Aorta (tissue), 5 donors: ENCODE measurements at regions not wholly inside any gene's neighbourhood (a gene's known extent, or its start where the extent isn't known, plus 50 kb on each side); places are given as distances from the start of the nearest gene placed in this dataset.

Experiments
- ATAC-seq: fragments of 200-7000 bp; cut with Tn5 transposase; one replicate; pipeline ENCODE4 v1.9.1; 2022; ENCODE audit warnings: moderate library complexity; ENCODE audit not compliant: low FRiP score
- DNase-seq, 2 donors: peaks; one replicate each; pipeline ENCODE4 v3.0.0-alpha.2; 2020
- H3K27ac ChIP-seq, 2 donors: one replicate each; pipeline ENCODE4 v1.5.1; 2013; ENCODE audit warnings: low read length in 2 of 2, mild to moderate bottlenecking in 2 of 2, moderate library complexity in 2 of 2, control low read depth in 1 of 2, inconsistent platforms in 1 of 2, low read depth in 1 of 2
- H3K27me3 ChIP-seq, 2 donors: one replicate each; pipeline ENCODE4 v1.6.1; 2013; ENCODE audit warnings: control low read depth in 1 of 2, low read length in 1 of 2, mild to moderate bottlenecking in 1 of 2, moderate library complexity in 1 of 2; ENCODE audit not compliant: insufficient read depth in 2 of 2, control insufficient read depth in 1 of 2
- H3K36me3 ChIP-seq, 2 donors: one replicate each; pipeline ENCODE4 v1.6.1; 2013; ENCODE audit warnings: control low read depth in 1 of 2, low read length in 1 of 2, mild to moderate bottlenecking in 1 of 2; ENCODE audit not compliant: insufficient read depth in 2 of 2, control insufficient read depth in 1 of 2
- H3K4me1 ChIP-seq, 2 donors: one replicate each; pipeline ENCODE4 v1.6.1; 2013; ENCODE audit warnings: low read length in 2 of 2, control low read depth in 1 of 2, mild to moderate bottlenecking in 1 of 2, moderate library complexity in 1 of 2; ENCODE audit not compliant: insufficient read depth in 2 of 2, control insufficient read depth in 1 of 2
- H3K4me3 ChIP-seq, 2 donors: one replicate each; pipeline ENCODE4 v1.5.1; 2013; ENCODE audit warnings: low read length in 2 of 2, control low read depth in 1 of 2, mild to moderate bottlenecking in 1 of 2
- H3K9me3 ChIP-seq: one replicate; pipeline ENCODE4 v1.6.1; 2013; ENCODE audit warnings: mild to moderate bottlenecking, low read length; ENCODE audit not compliant: control insufficient read depth
- WGBS, 2 donors: extraction: QIAGEN DNeasy Blood & Tissue Kit; methylation state at CpG; one replicate each; pipeline ENCODE4 v1.1.7; 2013; 5-methylcytosine and 5-hydroxymethylcytosine counted together
- intact Hi-C, 2 donors: fragments of 100-400 bp; cut with DNase I; formaldehyde crosslinking; loops; one replicate each; pipeline versions ENCODE4 v1.14.2 to v1.15.0; 2022
- donor health status: healthy with polysubstance abuse.
- donor health status: Bipolar disorder and iron deficiency.
- donor health status: DM: no; HTN: no; CAD: no.
- donor health status: DM: no; HTN: no; CAD: no.
- donor health status: DM: yes; HTN: yes; CAD: no.

DNA sequence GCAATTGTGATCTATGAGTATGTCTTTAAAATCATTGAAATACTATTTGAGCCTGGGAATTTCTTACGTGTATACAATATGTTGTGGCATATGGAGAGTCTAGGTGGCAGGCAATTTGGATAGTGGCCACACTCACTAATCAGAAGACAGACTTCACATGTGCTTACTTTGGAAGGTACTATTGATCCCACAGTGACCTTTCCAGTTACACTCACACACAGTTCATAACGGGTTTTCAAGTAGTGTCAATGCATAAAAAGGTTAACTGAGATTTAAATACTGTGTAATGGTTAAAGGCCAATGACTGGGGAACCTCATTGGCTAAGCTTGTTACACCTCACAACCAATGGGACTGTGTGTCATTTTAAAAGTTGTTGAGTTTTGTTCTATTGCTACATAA lies 783.2 kb downstream of the RPA4 start:
- Histone ChIP-seq H3K27me3 (no peaks in the 10 kb centered on the region), H3K4me3 (no peak overlapping the region), H3K9me3 (no peaks in the 10 kb centered on the region), H3K36me3 (no peaks in the 10 kb centered on the region), H3K27ac (no peak overlapping the region), H3K4me1 (no peaks in the 10 kb centered on the region)
- no peak for ATAC-seq
- 46 to 47% methylated on average over 2 of the region's 2 CpGs for WGBS, 2 donors
- DNase-seq = no peak
- intact Hi-C loops = no loop called here

DNA sequence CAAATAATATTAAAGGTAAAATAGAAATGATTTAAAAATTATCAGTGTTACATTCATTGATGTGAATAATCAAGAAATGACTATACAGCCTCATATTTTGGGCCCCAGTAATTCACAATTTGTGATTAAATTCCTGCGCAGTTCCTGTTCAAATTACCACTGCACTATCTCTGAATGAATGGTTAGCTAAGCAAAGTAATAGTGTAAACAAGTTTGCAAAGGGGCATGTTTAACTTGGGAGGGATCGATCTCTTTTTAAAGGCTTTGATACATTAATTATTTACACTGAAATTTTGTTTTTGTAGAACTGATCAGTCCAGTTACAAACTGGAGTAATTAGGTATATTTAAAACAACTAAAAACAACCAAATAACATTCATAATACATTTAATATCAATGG lies 784.4 kb downstream of the RPA4 start:
- DNase-seq (no peak), ATAC-seq (no peak)
- Histone ChIP-seq H3K36me3 (no peaks in the 10 kb centered on the region), H3K4me3 (no peak overlapping the region), H3K4me1 (no peaks in the 10 kb centered on the region), H3K27ac (no peak overlapping the region), H3K27me3 (no peaks in the 10 kb centered on the region), H3K9me3 (no peaks in the 10 kb centered on the region)
- intact Hi-C loops = no loop called here
- WGBS, 2 donors = 95 to 96% methylated on average over 2 of the region's 2 CpGs

DNA sequence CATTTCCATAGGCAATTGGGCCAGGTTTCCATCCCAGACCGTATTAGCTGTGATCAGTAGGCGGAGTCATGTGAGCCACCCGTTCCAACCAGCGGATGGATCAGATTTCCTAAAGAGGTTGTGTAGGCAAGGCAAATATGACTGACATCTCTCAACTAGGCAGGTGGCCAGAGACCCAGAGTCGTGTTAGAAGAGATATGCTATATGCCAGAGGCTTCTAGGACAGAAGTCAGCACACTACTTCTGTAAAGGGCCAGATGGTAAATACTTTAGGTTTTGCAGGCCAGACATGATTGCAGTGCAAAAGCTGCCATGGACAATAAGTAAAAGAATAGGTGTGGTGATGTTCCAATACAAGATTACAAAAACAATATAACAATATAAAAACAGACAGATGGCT lies 788.4 kb downstream of the RPA4 start:
- ATAC-seq (no peak), DNase-seq (no peak)
- Histone ChIP-seq H3K4me1 (no peaks in the 10 kb centered on the region), H3K36me3 (no peaks in the 10 kb centered on the region), H3K4me3 (no peak overlapping the region), H3K9me3 (no peaks in the 10 kb centered on the region), H3K27ac (no peak overlapping the region), H3K27me3 (no peaks in the 10 kb centered on the region)
- 59 to 62% methylated on average over 5 of the region's 5 CpGs for WGBS, 2 donors
- intact Hi-C loops = no loop called here

DNA sequence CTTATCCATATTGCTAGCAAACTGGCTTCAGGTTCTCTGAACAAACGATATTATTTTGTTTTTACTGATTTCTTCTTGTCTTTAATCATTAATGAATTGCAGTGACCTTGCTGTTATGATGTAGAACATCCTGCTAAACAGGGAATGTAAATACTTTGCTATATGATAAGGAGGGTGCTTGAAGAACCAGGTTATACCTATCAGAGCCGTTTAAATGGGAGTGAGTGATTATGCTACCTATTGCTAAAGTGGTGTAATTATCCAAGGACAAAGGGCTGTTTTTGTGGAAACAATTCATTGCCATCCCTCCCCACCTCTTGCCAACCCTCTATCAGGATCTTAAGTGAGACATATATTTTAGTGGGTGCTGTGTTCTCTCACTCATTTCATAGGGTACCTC lies 788.9 kb downstream of the RPA4 start:
- Histone ChIP-seq H3K4me3 (no peak overlapping the region), H3K4me1 (no peaks in the 10 kb centered on the region), H3K9me3 (no peaks in the 10 kb centered on the region), H3K27ac (no peak overlapping the region), H3K27me3 (no peaks in the 10 kb centered on the region), H3K36me3 (no peaks in the 10 kb centered on the region)
- DNase-seq (no peak), ATAC-seq (no peak)
- 84 to 89% methylated on average over 2 of the region's 2 CpGs for WGBS, 2 donors
- intact Hi-C loops = no loop called here

DNA sequence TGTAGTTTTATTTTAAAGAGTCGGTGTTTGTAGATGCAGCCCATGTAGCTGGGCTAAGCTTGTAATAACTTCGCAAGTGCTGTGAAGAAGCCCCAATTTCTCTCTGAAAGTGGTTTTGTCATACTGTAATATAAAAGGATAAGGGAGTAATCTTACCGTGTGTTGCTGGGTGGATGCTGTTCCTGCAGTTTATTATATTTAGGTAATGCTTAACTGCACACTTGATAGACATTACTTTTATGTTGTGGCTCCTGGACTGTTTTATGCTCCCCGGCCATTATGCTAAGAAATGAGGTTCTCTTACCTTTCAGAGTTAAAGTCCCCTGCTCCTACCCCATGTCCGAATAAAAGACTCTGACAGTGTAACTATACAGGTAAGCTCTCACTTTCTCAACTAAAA lies 789.4 kb downstream of the RPA4 start:
- no peak overlapping the region for H3K27ac ChIP-seq
- H3K4me3 ChIP-seq = no peak overlapping the region
- DNase-seq = no peak
- no peaks in the 10 kb centered on the region for H3K9me3 ChIP-seq
- no peaks in the 10 kb centered on the region for H3K4me1 ChIP-seq
- no peaks in the 10 kb centered on the region for H3K27me3 ChIP-seq
- H3K36me3 ChIP-seq = no peaks in the 10 kb centered on the region
- 91 to 92% methylated on average over 5 of the region's 5 CpGs for WGBS, 2 donors
- ATAC-seq = no peak
- intact Hi-C loops = no loop called here

DNA sequence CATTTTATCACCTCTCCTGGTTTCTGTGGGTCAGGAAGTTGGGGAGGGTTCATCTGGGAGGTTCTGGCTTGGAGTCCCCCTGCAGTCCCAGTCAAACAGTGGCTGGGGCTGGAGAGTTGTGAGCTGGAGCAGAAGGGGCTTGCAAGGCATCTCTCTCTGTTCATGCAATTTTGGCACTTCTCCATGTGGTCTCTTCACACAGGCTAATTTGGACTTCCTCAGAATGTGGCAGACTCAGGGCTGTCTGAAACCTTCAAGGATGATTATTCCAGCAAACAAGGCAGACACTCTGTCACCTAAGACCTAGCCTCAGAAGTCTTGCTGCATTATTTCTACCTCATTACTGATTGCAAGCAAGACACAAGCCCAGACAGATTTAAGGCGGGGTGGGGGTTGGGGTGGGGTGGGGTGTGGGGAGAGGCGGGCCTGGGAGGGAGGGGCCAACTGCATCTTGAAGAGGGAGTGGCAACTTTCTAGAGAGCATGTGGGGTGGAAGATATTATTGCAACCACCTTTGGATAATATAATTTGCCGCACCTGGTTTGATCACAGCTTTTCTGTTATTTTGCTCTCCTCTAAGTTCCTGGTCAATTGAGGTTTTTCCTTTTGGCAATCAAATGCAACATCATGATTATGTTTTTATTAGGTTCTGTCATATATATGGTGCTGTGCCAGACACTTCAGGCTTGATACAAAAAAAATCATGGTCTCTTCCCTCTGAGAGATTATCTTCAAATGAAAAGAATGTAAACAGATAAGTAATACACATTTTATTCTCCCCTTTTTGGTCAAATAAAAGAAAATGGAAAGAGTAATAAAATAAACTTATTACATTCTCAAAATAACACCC lies 799.5 kb downstream of the RPA4 start:
- no peak for ATAC-seq
- Histone ChIP-seq H3K9me3 (no peaks in the 10 kb centered on the region), H3K27ac (no peak overlapping the region), H3K4me1 (no peaks in the 10 kb centered on the region), H3K27me3 (no peaks in the 10 kb centered on the region), H3K4me3 (no peak overlapping the region), H3K36me3 (no peaks in the 10 kb centered on the region)
- DNase-seq = no peak
- 76 to 90% methylated on average over 3 of the region's 3 CpGs for WGBS, 2 donors
- intact Hi-C loops = no loop called here

DNA sequence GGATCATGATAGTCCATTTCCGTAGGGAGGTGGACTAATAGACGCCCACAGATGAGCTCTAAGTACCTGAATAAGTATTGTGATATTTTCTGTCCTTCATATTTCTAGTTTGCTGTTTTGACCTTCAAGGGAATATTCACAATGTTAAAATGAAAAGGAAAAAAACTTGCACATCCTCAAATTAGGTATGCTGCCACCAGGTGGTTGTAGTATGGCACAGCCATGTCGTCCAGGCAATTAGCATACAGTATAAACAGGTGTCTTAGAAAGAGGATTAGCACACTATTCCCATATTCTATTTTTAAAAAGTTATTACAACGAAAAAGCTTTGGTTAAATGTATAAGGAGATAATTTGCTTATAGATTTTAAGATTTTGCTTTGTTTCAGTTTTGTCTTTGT lies 802.0 kb downstream of the RPA4 start:
- no peak overlapping the region for H3K27ac ChIP-seq
- intact Hi-C loops = no loop called here
- 64 to 77% methylated on average over 4 of the region's 4 CpGs for WGBS, 2 donors
- no peaks in the 10 kb centered on the region for H3K9me3 ChIP-seq
- H3K4me3 ChIP-seq = no peak overlapping the region
- no peaks in the 10 kb centered on the region for H3K27me3 ChIP-seq
- DNase-seq (no peak), ATAC-seq (no peak)
- H3K4me1 ChIP-seq = no peaks in the 10 kb centered on the region
- no peaks in the 10 kb centered on the region for H3K36me3 ChIP-seq

DNA sequence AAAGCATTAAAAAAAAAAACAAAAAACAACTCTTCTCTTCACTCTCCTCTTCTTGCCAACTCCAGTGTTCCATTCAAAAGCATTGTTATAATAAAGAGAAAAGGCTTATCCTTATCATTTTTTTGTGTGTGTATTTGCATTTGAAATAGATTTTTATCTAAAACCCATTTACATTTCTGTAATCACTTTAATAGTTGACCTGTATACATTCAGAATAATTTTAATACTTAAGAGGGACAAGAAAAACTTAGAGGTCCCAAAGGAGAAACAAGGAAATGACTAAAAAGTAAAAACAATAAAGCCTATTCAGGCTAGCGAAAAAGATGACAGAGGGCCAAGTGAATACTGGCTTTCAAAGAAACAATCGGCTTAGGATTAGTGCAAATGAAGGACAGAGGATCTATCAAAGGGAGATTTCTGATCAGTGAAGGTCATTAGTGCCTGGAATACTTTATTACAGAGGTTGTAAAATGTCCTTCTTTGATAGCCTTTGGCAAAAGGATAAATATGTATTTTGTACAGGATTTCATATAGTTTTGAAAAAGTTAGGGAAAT lies 808.3 kb downstream of the RPA4 start:
- no peaks in the 10 kb centered on the region for H3K9me3 ChIP-seq
- WGBS, 2 donors = 6 to 25% methylated on average over 2 of the region's 2 CpGs
- no peaks in the 10 kb centered on the region for H3K4me1 ChIP-seq
- H3K27me3 ChIP-seq = no peaks in the 10 kb centered on the region
- no peaks in the 10 kb centered on the region for H3K36me3 ChIP-seq
- intact Hi-C loops = no loop called here
- no peak overlapping the region for H3K27ac ChIP-seq
- no peak for DNase-seq
- no peak overlapping the region for H3K4me3 ChIP-seq
- ATAC-seq = no peak

DNA sequence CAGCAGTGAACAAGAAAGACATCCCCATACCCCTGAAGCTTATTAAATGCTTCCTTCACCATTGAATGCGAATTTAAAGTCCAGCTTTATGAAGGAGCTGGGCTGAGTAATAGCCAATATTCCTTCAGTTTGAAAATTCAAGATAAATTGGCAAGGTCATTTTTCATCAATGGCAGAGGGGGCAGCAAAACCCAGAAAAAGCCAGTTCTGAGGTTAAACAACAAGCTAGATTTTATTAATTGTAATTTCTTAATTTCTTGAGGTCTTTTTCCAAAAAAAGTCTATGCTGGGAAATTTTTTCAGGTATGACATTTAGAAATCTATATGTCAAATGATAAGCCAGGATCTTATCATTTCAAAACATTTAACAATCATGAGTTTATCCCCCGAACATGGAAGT lies 808.9 kb downstream of the RPA4 start:
- no peak overlapping the region for H3K27ac ChIP-seq
- H3K9me3 ChIP-seq = no peaks in the 10 kb centered on the region
- no peaks in the 10 kb centered on the region for H3K27me3 ChIP-seq
- no peaks in the 10 kb centered on the region for H3K36me3 ChIP-seq
- ATAC-seq = no peak
- H3K4me1 ChIP-seq = no peaks in the 10 kb centered on the region
- DNase-seq = no peak
- WGBS, 2 donors = 82 to 91% methylated on average over 2 of the region's 2 CpGs
- intact Hi-C loops = no loop called here
- H3K4me3 ChIP-seq = no peak overlapping the region
